ENCODE measurements at regions not wholly inside any gene's neighbourhood (a gene's known extent, or its start where the extent isn't known, plus 50 kb on each side); places are given as distances from the start of the nearest gene placed in this dataset.
"Not testable (repeated sequence)": the region's sequence is repeated elsewhere in the genome, so short reads cannot be mapped to it uniquely, and the experiment has no call there.

GRCh38 chr4:78661086-78661690 lies 109.6 kb downstream of the ANXA3 start (continued):
- TF ChIP-seq GATA3 (IDR thresholded peaks at IDR 0.05; ENCODE audit: borderline replicate concordance): no peak
- no peak for TF ChIP-seq HDAC2 (IDR thresholded peaks at IDR 0.05)
- no peak for TF ChIP-seq ZSCAN20 (CRISPR knock-in tag; IDR thresholded peaks at IDR 0.05)

GRCh38 chr4:78661921-78662521 lies 110.5 kb downstream of the ANXA3 start:
- ChIA-PET POLR2A (interaction anchor here (0.9 to 1.9 kb wide), 3 partner anchors 11 to 114 kb away, joined by 3 to 12 read pairs (median 5); partner anchors contain the start of gene BMP2K), CTCF (interaction anchor here (0.8 to 1.6 kb wide), 2 partner anchors 17 to 202 kb away, joined by 4 to 5 read pairs; no protein-coding TSS in a partner anchor)
- Histone ChIP-seq H3K4me1 (peaks cover 34% of the 10 kb centered on the region), H3K27ac (peak overlapping the region; percentile 73 to 79), H3K4me3 (no peak overlapping the region), H3K9me3 (no peaks in the 10 kb centered on the region), H3K4me2 (peak overlapping the region; percentile 67)
- peak in 1 of 2 experiments; percentile 71 for DNase-seq (ENCODE audit: low read depth in 1 of 2, low spot score in 1 of 2)
- WGBS (ENCODE audit: missing lambda C conversion rate): 7% methylated on average over 3 of the region's 3 CpGs
- peak; percentile 87 to 92 for ATAC-seq
- FAIRE-seq: no peak
- TF ChIP-seq CHD2 (IDR thresholded peaks at IDR 0.05; ENCODE audit: low read length, partially characterized antibody) (no peak), HMGXB4 (CRISPR knock-in tag; IDR thresholded peaks at IDR 0.05; ENCODE audit: borderline replicate concordance) (no peak), EP300 (IDR thresholded peaks at IDR 0.05) (peak in 1 of 2 experiments; percentile 62; a peak in 3 of 5 replicates), NR3C1 (IDR thresholded peaks at IDR 0.05) (no peak), NFE2L2 (conservative IDR thresholded peaks at IDR 0.05; ENCODE audit: low read length) (no peak), RFX5 (IDR thresholded peaks at IDR 0.05) (no peak), HEYL (CRISPR knock-in tag; IDR thresholded peaks at IDR 0.05) (no peak), CEBPB (IDR thresholded peaks at IDR 0.05) (peak; percentile 70 to 75), RAD21 (conservative IDR thresholded peaks at IDR 0.05 in 1 of 2, IDR thresholded peaks at IDR 0.05 in 1 of 2) (peak in 1 of 2 experiments; percentile 39; a peak in 1 of 5 replicates), JUN (IDR thresholded peaks at IDR 0.05) (peak; percentile 52 to 71; a peak in 3 of 5 replicates), NPAS2 (CRISPR knock-in tag; IDR thresholded peaks at IDR 0.05; ENCODE audit: borderline replicate concordance) (no peak), JUNB (IDR thresholded peaks at IDR 0.05) (peak; percentile 38; the same call in 1 of the 2 replicates), SMC3 (IDR thresholded peaks at IDR 0.05) (peak; percentile 27; the same call in 1 of the 3 replicates), MAFK (IDR thresholded peaks at IDR 0.05; ENCODE audit: partially characterized antibody) (peak; percentile 60), POLR2A (IDR thresholded peaks at IDR 0.05; ENCODE audit: low read length) (no peak), FOSL2 (IDR thresholded peaks at IDR 0.05) (no peak), FOSL2 (CRISPR knock-in tag; IDR thresholded peaks at IDR 0.05) (peak; percentile 40)
- TF ChIP-seq, protein P1, sequence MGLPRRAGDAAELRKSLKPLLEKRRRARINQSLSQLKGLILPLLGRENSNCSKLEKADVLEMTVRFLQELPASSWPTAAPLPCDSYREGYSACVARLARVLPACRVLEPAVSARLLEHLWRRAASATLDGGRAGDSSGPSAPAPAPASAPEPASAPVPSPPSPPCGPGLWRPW (IDR thresholded peaks at IDR 0.05): 0 out of 2 replicates have a peak, but pooled peaks have one; percentile 11
- TF ChIP-seq, protein P2, sequence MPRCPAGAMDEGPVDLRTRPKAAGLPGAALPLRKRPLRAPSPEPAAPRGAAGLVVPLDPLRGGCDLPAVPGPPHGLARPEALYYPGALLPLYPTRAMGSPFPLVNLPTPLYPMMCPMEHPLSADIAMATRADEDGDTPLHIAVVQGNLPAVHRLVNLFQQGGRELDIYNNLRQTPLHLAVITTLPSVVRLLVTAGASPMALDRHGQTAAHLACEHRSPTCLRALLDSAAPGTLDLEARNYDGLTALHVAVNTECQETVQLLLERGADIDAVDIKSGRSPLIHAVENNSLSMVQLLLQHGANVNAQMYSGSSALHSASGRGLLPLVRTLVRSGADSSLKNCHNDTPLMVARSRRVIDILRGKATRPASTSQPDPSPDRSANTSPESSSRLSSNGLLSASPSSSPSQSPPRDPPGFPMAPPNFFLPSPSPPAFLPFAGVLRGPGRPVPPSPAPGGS (IDR thresholded peaks at IDR 0.05): peak; percentile 29; the same call in 1 of the 3 replicates

GRCh38 chr4:78662658-78663057 lies 111.1 kb downstream of the ANXA3 start:
- H3K27ac ChIP-seq: peak overlapping the region; percentile 52 to 79; a peak in 4 of 6 replicates
- TF ChIP-seq RNF2 (IDR thresholded peaks at IDR 0.05; ENCODE audit: borderline replicate concordance, low read depth) (no peak), MYC (IDR thresholded peaks at IDR 0.05; ENCODE audit: borderline replicate concordance, low read length) (no peak), MAFK (IDR thresholded peaks at IDR 0.05; ENCODE audit: partially characterized antibody) (peak; percentile 94)
- no peak for FAIRE-seq
- ATAC-seq: no peak
- ChIA-PET CTCF (interaction anchor here (1.6 kb wide), 1 partner anchor 18 kb away, joined by 5 read pairs; no protein-coding TSS in a partner anchor), POLR2A (interaction anchor here (1.9 kb wide), 1 partner anchor 114 kb away, joined by 12 read pairs; the partner anchor contains the start of gene BMP2K)
- 75% methylated on average over 1 of the region's 1 CpG for WGBS (ENCODE audit: missing lambda C conversion rate)
- H3K4me3 ChIP-seq: no peak overlapping the region
- DNase-seq (ENCODE audit: low read depth in 1 of 2, low spot score in 1 of 2): no peak
- peak overlapping the region; percentile 67 for H3K4me2 ChIP-seq
- H3K4me1 ChIP-seq: peaks cover 40% of the 10 kb centered on the region
- no peaks in the 10 kb centered on the region for H3K9me3 ChIP-seq

GRCh38 chr4:78664296-78664695 lies 111.9 kb upstream of the BMP2K start:
- DNase-seq (ENCODE audit: low read depth in 1 of 2, low spot score in 1 of 2); H3K27ac ChIP-seq; ATAC-seq; H3K9me3 ChIP-seq; POLR2A ChIA-PET; FAIRE-seq; H3K4me3 ChIP-seq; H3K4me2 ChIP-seq: not testable (repeated sequence)
- WGBS (ENCODE audit: missing lambda C conversion rate): 96% methylated on average over 5 of the region's 5 CpGs
- peaks cover 45% of the 10 kb centered on the region for H3K4me1 ChIP-seq
- CTCF ChIA-PET: interaction anchor here (1.4 kb wide), 1 partner anchor 17 kb away, joined by 4 read pairs; no protein-coding TSS in a partner anchor
